ENCODE measurements at regions not wholly inside any gene's neighbourhood (a gene's known extent, or its start where the extent isn't known, plus 50 kb on each side); places are given as distances from the start of the nearest gene placed in this dataset.

GRCh38 chr5:145362266-145362665 lies 472.9 kb downstream of the PRELID2 start:
- H3K27me3 ChIP-seq (replicated peaks; ENCODE audit: control insufficient read depth, insufficient read depth, low read length) = no peaks in the 10 kb centered on the region
- ChIA-PET CTCF (no interaction called here), POLR2A (no interaction called here)
- Mint-ChIP-seq H3K27ac (ENCODE audit: unreplicated experiment) (no peak overlapping the region), H3K36me3 (ENCODE audit: insufficient read depth, unreplicated experiment) (no peaks in the 10 kb centered on the region), H3K4me1 (ENCODE audit: low read depth, unreplicated experiment) (no peaks in the 10 kb centered on the region), H3K4me3 (ENCODE audit: unreplicated experiment) (no peak overlapping the region), H3K27me3 (ENCODE audit: insufficient read depth, unreplicated experiment) (no peaks in the 10 kb centered on the region), H3K9me3 (ENCODE audit: unreplicated experiment) (no peaks in the 10 kb centered on the region)
- H3K36me3 ChIP-seq (ENCODE audit: control insufficient read depth, insufficient read depth, low read length) = no peaks in the 10 kb centered on the region
- DNase-seq = no peak
- intact Hi-C loops (cut with micrococcal nuclease; ENCODE audit: unreplicated experiment) = no loop called here
- no peak for TF ChIP-seq CTCF (IDR thresholded peaks at IDR 0.05; ENCODE audit: insufficient read depth in 1 of 2, low read depth in 1 of 2, low read length in 1 of 2, severe bottlenecking in 1 of 2, unreplicated experiment in 1 of 2)
- H3K4me1 ChIP-seq = no peaks in the 10 kb centered on the region
- no peaks in the 10 kb centered on the region for H3K9me3 ChIP-seq
- no TSS peak for BruUV-seq (replicated peaks)
- H3K4me3 ChIP-seq (ENCODE audit: low read depth, low read length) = no peak overlapping the region

- H3K4me3 ChIP-seq (ENCODE audit: low read depth, low read length) = no peak overlapping the region
- Mint-ChIP-seq H3K4me3 (ENCODE audit: unreplicated experiment) (no peak overlapping the region), H3K9me3 (ENCODE audit: unreplicated experiment) (no peaks in the 10 kb centered on the region), H3K27ac (ENCODE audit: unreplicated experiment) (no peak overlapping the region), H3K27me3 (ENCODE audit: insufficient read depth, unreplicated experiment) (no peaks in the 10 kb centered on the region), H3K36me3 (ENCODE audit: insufficient read depth, unreplicated experiment) (no peaks in the 10 kb centered on the region), H3K4me1 (ENCODE audit: low read depth, unreplicated experiment) (no peaks in the 10 kb centered on the region)
- no peaks in the 10 kb centered on the region for H3K36me3 ChIP-seq (ENCODE audit: control insufficient read depth, insufficient read depth, low read length)
- H3K27me3 ChIP-seq (replicated peaks; ENCODE audit: control insufficient read depth, insufficient read depth, low read length) = no peaks in the 10 kb centered on the region
- POLR2A ChIA-PET = no interaction called here
- TF ChIP-seq CTCF (IDR thresholded peaks at IDR 0.05; ENCODE audit: insufficient read depth in 1 of 2, low read depth in 1 of 2, low read length in 1 of 2, severe bottlenecking in 1 of 2, unreplicated experiment in 1 of 2) = no peak
- CTCF ChIA-PET = no interaction called here
- no peak for DNase-seq
- H3K4me1 ChIP-seq = no peaks in the 10 kb centered on the region
- intact Hi-C loops (cut with micrococcal nuclease; ENCODE audit: unreplicated experiment) = no loop called here
- no peaks in the 10 kb centered on the region for H3K9me3 ChIP-seq
- BruUV-seq (replicated peaks) = no TSS peak
Observed at GRCh38 chr5:145360936-145361335, 474.2 kb downstream of the PRELID2 start.

GRCh38 chr5:145350513-145350912 lies 484.6 kb downstream of the PRELID2 start:
- ChIA-PET CTCF (no interaction called here), POLR2A (no interaction called here)
- Mint-ChIP-seq H3K4me3 (ENCODE audit: unreplicated experiment) (no peak overlapping the region), H3K9me3 (ENCODE audit: unreplicated experiment) (no peaks in the 10 kb centered on the region), H3K36me3 (ENCODE audit: insufficient read depth, unreplicated experiment) (no peaks in the 10 kb centered on the region), H3K27me3 (ENCODE audit: insufficient read depth, unreplicated experiment) (no peaks in the 10 kb centered on the region), H3K27ac (ENCODE audit: unreplicated experiment) (no peak overlapping the region), H3K4me1 (ENCODE audit: low read depth, unreplicated experiment) (no peaks in the 10 kb centered on the region)
- Histone ChIP-seq H3K36me3 (ENCODE audit: control insufficient read depth, insufficient read depth, low read length) (no peaks in the 10 kb centered on the region), H3K4me1 (no peaks in the 10 kb centered on the region), H3K9me3 (no peaks in the 10 kb centered on the region), H3K27me3 (replicated peaks; ENCODE audit: control insufficient read depth, insufficient read depth, low read length) (no peaks in the 10 kb centered on the region), H3K4me3 (ENCODE audit: low read depth, low read length) (no peak overlapping the region)
- BruUV-seq (replicated peaks) = no TSS peak
- intact Hi-C loops (cut with micrococcal nuclease; ENCODE audit: unreplicated experiment) = no loop called here
- no peak for DNase-seq
- TF ChIP-seq CTCF (IDR thresholded peaks at IDR 0.05; ENCODE audit: insufficient read depth in 1 of 2, low read depth in 1 of 2, low read length in 1 of 2, severe bottlenecking in 1 of 2, unreplicated experiment in 1 of 2) = no peak
